WERI-Rb-1 (cell line): ENCODE measurements at regions not wholly inside any gene's neighbourhood (a gene's known extent, or its start where the extent isn't known, plus 50 kb on each side); places are given as distances from the start of the nearest gene placed in this dataset.
"Not testable (repeated sequence)": the region's sequence is repeated elsewhere in the genome, so short reads cannot be mapped to it uniquely, and the experiment has no call there.

ENCODE experiments used
- DNase-seq: peaks from one replicate; pipeline ENCODE4 v3.0.0-alpha.2; 2020
- H3K27ac ChIP-seq: fragments of 250-450 bp; sonication (Bioruptor Pico); 2 replicates; pipeline ENCODE4 v1.5.1; 2020; ENCODE audit warnings: mild to moderate bottlenecking, moderate library complexity
- H3K27me3 ChIP-seq: fragments of 250-450 bp; sonication (Bioruptor Pico); 2 replicates; pipeline ENCODE4 v1.5.1; 2021; ENCODE audit warnings: mild to moderate bottlenecking, low read depth, moderate library complexity; ENCODE audit not compliant: insufficient read depth, severe bottlenecking
- H3K36me3 ChIP-seq: fragments of 250-450 bp; sonication (Bioruptor Pico); 2 replicates; pipeline ENCODE4 v1.5.1; 2020; ENCODE audit warnings: mild to moderate bottlenecking, moderate library complexity
- H3K4me3 ChIP-seq: 2 replicates; pipeline ENCODE4 v1.5.1; 2011; ENCODE audit warnings: low read depth, mild to moderate bottlenecking, control low read depth, low read length
- H3K9me3 ChIP-seq: fragments of 250-450 bp; sonication (Bioruptor Pico); 2 replicates; pipeline ENCODE4 v1.5.1; 2021; ENCODE audit warnings: mild to moderate bottlenecking, moderate library complexity; ENCODE audit not compliant: severe bottlenecking
- TF ChIP-seq, protein P1 (sequence below): IDR thresholded peaks from 2 replicates; pipeline ENCODE4 v1.5.1; 2011; ENCODE audit warnings: low read depth, mild to moderate bottlenecking, control low read depth, inconsistent platforms, low read length

DNA sequence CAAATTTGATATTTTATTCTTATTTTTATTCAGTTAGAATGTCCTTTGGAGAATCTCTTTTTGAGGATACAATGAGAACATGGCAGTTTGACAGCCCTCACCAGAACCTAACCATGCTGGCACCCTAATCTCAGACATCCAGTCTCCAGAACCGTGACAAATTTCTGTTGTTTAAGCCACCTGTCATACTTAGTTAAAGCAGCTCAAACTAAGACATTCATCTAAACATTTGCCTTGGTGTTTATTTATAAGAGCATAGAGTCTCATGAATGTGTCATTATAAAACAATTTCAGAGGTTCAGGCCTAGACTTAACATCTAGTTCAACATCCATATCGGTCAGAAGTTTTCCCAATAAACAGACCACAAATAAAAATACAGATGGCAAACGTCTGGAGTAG lies 125.1 kb upstream of the FUNDC1 start:
- Histone ChIP-seq H3K4me3 (no peak overlapping the region), H3K27ac (no peak overlapping the region), H3K36me3 (no peaks in the 10 kb centered on the region), H3K9me3 (peaks cover 2% of the 10 kb centered on the region), H3K27me3 (peaks cover 17% of the 10 kb centered on the region)
- TF ChIP-seq, protein P1, sequence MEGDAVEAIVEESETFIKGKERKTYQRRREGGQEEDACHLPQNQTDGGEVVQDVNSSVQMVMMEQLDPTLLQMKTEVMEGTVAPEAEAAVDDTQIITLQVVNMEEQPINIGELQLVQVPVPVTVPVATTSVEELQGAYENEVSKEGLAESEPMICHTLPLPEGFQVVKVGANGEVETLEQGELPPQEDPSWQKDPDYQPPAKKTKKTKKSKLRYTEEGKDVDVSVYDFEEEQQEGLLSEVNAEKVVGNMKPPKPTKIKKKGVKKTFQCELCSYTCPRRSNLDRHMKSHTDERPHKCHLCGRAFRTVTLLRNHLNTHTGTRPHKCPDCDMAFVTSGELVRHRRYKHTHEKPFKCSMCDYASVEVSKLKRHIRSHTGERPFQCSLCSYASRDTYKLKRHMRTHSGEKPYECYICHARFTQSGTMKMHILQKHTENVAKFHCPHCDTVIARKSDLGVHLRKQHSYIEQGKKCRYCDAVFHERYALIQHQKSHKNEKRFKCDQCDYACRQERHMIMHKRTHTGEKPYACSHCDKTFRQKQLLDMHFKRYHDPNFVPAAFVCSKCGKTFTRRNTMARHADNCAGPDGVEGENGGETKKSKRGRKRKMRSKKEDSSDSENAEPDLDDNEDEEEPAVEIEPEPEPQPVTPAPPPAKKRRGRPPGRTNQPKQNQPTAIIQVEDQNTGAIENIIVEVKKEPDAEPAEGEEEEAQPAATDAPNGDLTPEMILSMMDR, result no peak
- no peak for DNase-seq

DNA sequence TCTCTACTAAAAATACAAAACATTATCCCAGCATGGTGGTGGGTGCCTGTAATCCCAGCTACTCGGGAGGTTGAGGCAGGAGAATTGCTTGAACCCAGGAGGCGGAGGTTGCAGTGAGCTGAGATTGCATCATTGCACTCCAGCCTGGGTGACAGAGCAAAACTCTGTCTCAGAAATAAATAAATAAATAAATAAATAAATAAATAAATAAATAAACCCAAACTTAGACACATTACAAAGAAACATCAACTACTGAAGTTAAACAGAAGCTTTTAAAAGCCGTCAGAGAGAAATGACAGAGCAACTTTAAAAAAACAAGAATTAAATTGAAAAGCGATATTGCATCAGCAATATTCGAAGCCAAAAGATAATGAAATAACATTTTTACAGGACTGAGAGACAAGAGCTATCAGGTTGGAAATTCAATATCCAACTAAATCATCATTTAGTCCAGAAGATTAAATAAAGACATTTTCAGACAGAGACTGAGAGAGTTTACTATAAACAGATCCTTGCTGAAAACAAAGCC lies 115.1 kb upstream of the FUNDC1 start:
- DNase-seq, H3K9me3 ChIP-seq, H3K36me3 ChIP-seq, H3K4me3 ChIP-seq, H3K27ac ChIP-seq: not testable (repeated sequence)
- H3K27me3 ChIP-seq, result peaks cover 13% of the 10 kb centered on the region

DNA sequence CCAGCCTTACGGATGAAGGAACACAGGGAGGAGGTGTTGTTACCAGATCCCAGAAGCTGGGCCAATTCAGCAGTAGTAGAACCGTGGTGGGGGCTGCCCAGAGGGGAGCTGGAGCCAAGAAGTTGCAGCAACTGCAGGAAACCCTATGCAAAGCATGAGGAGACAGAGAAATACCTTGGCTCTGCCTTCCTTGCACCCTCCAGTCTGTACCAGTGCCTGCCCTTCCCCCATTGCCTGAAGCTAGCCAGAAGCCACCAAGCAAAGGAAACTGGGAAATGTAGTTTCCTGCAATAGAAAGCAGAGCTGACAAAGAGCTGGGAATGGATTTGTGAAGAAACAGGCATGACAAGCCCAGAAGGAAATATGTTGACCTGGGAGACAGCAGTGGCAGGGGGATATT lies 108.7 kb upstream of the FUNDC1 start:
- Histone ChIP-seq H3K36me3 (no peaks in the 10 kb centered on the region), H3K9me3 (peaks cover 5% of the 10 kb centered on the region), H3K27me3 (peaks cover 12% of the 10 kb centered on the region), H3K4me3 (no peak overlapping the region), H3K27ac (no peak overlapping the region)
- TF ChIP-seq, protein P1, result no peak
- DNase-seq, result peak; percentile 9

DNA sequence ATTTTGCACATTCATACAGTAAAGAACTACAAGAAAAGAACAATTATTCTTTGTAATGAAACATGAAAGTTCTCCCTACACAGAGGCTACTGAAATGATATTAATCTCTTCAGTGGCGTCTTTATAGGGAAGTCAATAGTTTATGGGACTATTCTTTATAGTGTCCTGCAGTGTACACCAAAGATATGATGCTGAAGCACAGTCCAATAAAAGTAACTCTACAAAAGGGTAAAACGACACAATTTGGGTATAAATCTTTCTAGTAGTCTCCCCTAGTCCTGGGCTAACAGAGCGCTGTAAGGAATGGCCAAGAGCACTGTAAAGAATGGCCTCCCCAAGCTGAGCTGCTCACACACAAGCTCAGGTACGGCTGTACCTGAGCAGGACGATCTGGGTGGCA lies 101.1 kb upstream of the FUNDC1 start:
- H3K36me3 ChIP-seq, result no peaks in the 10 kb centered on the region
- no peak overlapping the region for H3K4me3 ChIP-seq
- no peaks in the 10 kb centered on the region for H3K9me3 ChIP-seq
- DNase-seq, result no peak
- TF ChIP-seq, protein P1, result no peak
- H3K27ac ChIP-seq, result no peak overlapping the region
- peaks cover 4% of the 10 kb centered on the region for H3K27me3 ChIP-seq

DNA sequence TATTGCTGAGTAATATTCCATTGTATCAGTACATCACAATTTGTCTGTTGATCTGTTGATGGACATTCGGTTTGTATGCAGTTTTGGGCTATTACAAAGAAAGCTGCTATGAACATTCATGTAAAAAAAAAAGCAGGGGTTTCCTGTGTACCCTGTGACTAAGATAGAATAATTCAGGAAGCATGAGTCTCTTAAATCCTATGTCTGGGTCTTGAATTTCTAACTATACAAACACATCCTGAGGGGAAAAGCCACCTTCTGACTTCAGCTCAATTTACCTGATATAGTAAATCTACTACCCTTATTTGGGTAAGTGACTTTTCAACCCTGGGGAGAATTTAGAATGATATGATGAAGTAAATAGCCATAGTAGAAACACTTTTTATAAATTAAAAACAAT lies 94.6 kb upstream of the FUNDC1 start:
- H3K4me3 ChIP-seq, result no peak overlapping the region
- H3K27me3 ChIP-seq, result no peaks in the 10 kb centered on the region
- no peaks in the 10 kb centered on the region for H3K9me3 ChIP-seq
- H3K36me3 ChIP-seq, result no peaks in the 10 kb centered on the region
- no peak overlapping the region for H3K27ac ChIP-seq
- DNase-seq, result no peak
- TF ChIP-seq, protein P1, result no peak

DNA sequence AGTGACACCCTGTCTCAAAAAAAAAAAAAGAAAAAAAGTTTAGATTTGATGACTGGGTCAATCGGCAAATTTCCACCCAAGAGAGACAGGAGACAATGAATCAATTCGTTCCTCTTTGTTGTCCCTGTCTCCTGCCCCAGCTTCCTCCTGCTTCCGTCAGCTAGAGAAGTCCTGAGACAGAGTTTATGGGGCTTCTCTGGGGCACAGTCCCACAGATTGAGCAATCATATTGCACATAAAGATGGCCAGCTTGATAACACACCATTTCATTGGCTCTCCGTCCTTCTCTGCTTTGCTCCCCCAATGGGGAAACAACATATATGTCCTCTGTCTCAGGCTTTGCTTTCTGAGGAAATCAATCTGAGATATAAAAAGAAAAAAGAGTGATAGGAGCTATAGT lies 78.4 kb upstream of the FUNDC1 start:
- Histone ChIP-seq H3K27me3 (peaks cover 6% of the 10 kb centered on the region), H3K36me3 (no peaks in the 10 kb centered on the region), H3K27ac (no peak overlapping the region), H3K4me3 (no peak overlapping the region), H3K9me3 (no peaks in the 10 kb centered on the region)
- TF ChIP-seq, protein P1, result no peak
- DNase-seq, result no peak
